Ishikawa (cell line): ENCODE measurements at regions not wholly inside any gene's neighbourhood (a gene's known extent, or its start where the extent isn't known, plus 50 kb on each side); places are given as distances from the start of the nearest gene placed in this dataset.

Source experiments
- CEBPB ChIP-seq: IDR thresholded peaks from 2 replicates; pipeline ENCODE4 v1.6.1; 2012
- CREB1 ChIP-seq: IDR thresholded peaks from 2 replicates; pipeline ENCODE4 v1.6.1; 2012; ENCODE audit warnings: low read depth
- EGR1 ChIP-seq: IDR thresholded peaks from 2 replicates; pipeline ENCODE4 v1.6.1; 2012
- EP300 ChIP-seq: IDR thresholded peaks from 2 replicates; pipeline ENCODE4 v1.6.1; 2012; ENCODE audit warnings: borderline replicate concordance
- FOXM1 ChIP-seq: IDR thresholded peaks from 2 replicates; pipeline ENCODE4 v1.6.1; 2012; ENCODE audit warnings: low read depth, borderline replicate concordance
- NFIC ChIP-seq: IDR thresholded peaks from 2 replicates; pipeline ENCODE4 v1.6.1; 2012
- RAD21 ChIP-seq: IDR thresholded peaks from 2 replicates; pipeline ENCODE4 v1.6.1; 2012; ENCODE audit warnings: low read depth
- TAF1 ChIP-seq: IDR thresholded peaks from 2 replicates; pipeline ENCODE4 v1.6.1; 2012; ENCODE audit warnings: low read depth, mild to moderate bottlenecking
- TCF12 ChIP-seq: IDR thresholded peaks from 2 replicates; pipeline ENCODE4 v1.6.1; 2012; ENCODE audit warnings: low read depth
- TEAD4 ChIP-seq: IDR thresholded peaks from 2 replicates; pipeline ENCODE4 v1.6.1; 2012
- YY1 ChIP-seq: IDR thresholded peaks from 2 replicates; pipeline ENCODE4 v1.6.1; 2012; ENCODE audit warnings: low read depth
- ZBTB7A ChIP-seq: IDR thresholded peaks from 2 replicates; pipeline ENCODE4 v1.6.1; 2012; ENCODE audit warnings: low read depth
- TF ChIP-seq, protein P1 (sequence below): IDR thresholded peaks from 2 replicates; pipeline ENCODE4 v1.6.1; 2012
- TF ChIP-seq, protein P2 (sequence below): IDR thresholded peaks from 2 replicates; pipeline ENCODE4 v1.6.1; 2012
- TF ChIP-seq, protein P3 (sequence below): IDR thresholded peaks from 2 replicates; pipeline ENCODE4 v1.6.1; 2012; ENCODE audit warnings: low read depth, mild to moderate bottlenecking

DNA sequence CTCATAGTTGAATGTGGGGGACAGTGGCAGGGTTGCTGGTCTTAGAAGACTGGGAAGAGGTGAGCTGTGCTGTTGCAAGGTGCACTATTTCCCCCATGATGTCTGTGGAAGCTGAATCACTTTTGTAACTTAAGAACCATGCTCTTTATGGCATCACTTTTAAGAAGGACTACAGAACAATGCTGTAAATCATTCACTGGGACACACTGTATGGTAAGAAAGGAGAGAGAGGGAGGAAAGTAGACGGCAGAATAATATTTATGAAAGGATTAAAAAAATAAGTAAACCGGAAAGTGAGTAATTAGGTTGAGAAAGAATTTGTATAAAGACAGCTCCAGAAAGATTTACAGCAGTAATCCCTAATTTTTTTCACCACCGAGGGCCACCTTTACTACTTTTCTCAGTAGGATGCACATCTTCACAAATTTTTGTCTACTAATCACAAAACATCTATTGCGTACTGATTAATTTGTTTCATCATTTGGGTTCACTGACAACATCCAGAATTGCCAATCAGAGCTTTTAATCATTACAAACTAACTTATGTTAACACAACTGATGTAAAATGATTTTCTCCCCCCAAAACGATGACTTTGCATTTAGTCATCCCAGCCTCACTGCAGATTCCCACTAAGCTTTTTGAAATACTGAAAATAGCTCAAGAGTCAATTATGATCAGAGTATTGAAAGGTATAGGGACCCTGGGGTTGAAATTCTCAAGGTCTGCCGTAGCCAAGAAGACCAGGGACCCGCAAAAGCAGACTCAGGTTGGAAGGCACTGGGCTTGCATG, 560.7 kb upstream of the NOX3 start:
- TF ChIP-seq EP300 (no peak), YY1 (no peak), TAF1 (no peak), CREB1 (no peak), EGR1 (no peak)
- TF ChIP-seq, protein P1, sequence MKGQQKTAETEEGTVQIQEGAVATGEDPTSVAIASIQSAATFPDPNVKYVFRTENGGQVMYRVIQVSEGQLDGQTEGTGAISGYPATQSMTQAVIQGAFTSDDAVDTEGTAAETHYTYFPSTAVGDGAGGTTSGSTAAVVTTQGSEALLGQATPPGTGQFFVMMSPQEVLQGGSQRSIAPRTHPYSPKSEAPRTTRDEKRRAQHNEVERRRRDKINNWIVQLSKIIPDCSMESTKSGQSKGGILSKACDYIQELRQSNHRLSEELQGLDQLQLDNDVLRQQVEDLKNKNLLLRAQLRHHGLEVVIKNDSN, result no peak
- TF ChIP-seq, protein P2, sequence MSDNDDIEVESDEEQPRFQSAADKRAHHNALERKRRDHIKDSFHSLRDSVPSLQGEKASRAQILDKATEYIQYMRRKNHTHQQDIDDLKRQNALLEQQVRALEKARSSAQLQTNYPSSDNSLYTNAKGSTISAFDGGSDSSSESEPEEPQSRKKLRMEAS, result no peak

DNA sequence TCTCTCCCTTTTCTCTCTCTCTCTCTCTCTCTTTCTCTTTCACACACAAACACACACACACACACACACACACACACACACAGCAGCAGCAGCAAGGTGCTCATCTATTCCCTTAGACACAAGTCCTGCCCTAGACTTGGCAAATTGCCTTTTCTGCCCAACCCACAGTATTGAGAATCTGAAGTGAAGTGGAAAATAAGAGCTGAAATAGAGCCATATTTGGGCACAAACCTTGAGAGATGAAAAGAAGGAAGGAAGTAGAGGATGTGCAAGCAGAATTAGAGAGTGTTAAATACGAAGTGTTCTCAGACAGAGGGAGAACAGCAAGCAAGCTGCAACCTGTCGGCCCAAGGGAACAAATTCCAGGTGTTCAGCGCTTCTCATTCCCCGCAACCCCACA, 557.5 kb upstream of the NOX3 start:
- TF ChIP-seq NFIC, result 0 out of 2 replicates have a peak, but pooled peaks have one; percentile 18
- no peak for TF ChIP-seq EP300
- TF ChIP-seq, protein P1, result no peak

DNA sequence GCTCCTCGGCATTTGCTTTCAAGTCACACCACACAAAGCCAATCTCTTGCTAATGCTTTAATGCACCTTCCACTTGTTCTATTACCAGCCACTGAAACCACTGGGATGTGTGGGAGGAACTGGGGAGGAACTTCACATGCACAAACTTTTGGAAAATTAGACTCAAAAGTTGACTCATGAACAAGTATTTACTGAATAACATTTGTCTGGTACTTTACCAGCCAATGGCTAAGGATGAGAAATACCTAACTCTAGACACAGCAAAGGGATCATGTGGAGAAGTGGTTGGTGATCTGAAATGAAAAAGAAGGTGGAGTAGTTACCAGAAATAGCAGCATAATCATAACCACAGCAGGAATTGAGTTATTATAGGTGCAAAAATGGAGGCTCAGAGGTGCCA, 554.0 kb upstream of the NOX3 start:
- TF ChIP-seq, protein P2, result no peak
- no peak for TF ChIP-seq EGR1

DNA sequence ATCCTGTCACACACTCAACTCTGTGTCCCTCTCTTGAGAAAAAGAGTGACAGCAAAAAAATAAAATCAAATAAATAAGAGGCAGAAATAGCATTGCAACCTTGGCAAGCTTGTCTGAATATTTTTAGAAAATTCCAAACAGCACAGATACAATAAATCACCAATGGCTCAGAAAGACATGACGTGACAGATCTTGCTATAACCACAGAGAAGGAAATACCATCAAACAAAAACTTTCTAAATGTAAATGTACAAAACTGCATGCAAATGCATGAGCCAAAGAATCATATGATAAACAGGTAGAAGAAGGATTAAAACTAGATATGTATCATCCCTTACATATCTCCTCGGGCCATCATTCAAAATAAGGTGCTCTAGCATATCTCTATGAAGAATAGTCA, 549.2 kb upstream of the NOX3 start:
- TF ChIP-seq ZBTB7A (no peak), FOXM1 (no peak), EGR1 (no peak), CEBPB (no peak), TEAD4 (no peak), RAD21 (no peak), YY1 (no peak), CREB1 (no peak), TCF12 (no peak), TAF1 (no peak), NFIC (no peak), EP300 (no peak)
- TF ChIP-seq, protein P3, sequence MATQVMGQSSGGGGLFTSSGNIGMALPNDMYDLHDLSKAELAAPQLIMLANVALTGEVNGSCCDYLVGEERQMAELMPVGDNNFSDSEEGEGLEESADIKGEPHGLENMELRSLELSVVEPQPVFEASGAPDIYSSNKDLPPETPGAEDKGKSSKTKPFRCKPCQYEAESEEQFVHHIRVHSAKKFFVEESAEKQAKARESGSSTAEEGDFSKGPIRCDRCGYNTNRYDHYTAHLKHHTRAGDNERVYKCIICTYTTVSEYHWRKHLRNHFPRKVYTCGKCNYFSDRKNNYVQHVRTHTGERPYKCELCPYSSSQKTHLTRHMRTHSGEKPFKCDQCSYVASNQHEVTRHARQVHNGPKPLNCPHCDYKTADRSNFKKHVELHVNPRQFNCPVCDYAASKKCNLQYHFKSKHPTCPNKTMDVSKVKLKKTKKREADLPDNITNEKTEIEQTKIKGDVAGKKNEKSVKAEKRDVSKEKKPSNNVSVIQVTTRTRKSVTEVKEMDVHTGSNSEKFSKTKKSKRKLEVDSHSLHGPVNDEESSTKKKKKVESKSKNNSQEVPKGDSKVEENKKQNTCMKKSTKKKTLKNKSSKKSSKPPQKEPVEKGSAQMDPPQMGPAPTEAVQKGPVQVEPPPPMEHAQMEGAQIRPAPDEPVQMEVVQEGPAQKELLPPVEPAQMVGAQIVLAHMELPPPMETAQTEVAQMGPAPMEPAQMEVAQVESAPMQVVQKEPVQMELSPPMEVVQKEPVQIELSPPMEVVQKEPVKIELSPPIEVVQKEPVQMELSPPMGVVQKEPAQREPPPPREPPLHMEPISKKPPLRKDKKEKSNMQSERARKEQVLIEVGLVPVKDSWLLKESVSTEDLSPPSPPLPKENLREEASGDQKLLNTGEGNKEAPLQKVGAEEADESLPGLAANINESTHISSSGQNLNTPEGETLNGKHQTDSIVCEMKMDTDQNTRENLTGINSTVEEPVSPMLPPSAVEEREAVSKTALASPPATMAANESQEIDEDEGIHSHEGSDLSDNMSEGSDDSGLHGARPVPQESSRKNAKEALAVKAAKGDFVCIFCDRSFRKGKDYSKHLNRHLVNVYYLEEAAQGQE, result no peak
- TF ChIP-seq, protein P1, result no peak
- TF ChIP-seq, protein P2, result no peak

DNA sequence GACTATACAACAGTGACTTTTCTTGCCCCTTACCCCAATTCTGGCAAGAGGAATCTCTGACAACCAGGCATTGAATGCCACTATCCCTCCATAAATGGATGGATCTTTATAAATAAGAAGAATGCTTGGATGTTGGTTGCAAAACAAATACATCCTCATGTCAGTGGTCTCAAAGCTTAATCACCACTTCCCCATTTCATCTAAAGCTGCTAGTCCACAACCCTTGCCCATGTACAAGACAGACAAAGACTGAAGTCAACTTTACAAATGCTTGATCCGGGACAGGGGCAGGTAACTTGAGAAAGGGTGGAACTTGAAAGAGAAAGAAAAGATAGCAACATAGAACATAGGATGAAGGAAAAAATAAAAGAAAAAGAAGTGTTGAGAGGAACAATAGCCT, 540.5 kb upstream of the NOX3 start:
- no peak for TF ChIP-seq TAF1
- TF ChIP-seq TCF12, result no peak
- TF ChIP-seq RAD21, result no peak
- TF ChIP-seq EGR1, result no peak
- no peak for TF ChIP-seq FOXM1
- TF ChIP-seq TEAD4, result no peak
- no peak for TF ChIP-seq CREB1
- no peak for TF ChIP-seq EP300
- TF ChIP-seq, protein P3, result no peak
- TF ChIP-seq NFIC, result no peak
- TF ChIP-seq, protein P2, result no peak
- no peak for TF ChIP-seq ZBTB7A
- no peak for TF ChIP-seq YY1
- TF ChIP-seq, protein P1, result no peak
- TF ChIP-seq CEBPB, result no peak
